ENCODE measurements at regions not wholly inside any gene's neighbourhood (a gene's known extent, or its start where the extent isn't known, plus 50 kb on each side); places are given as distances from the start of the nearest gene placed in this dataset.
"Not testable (repeated sequence)": the region's sequence is repeated elsewhere in the genome, so short reads cannot be mapped to it uniquely, and the experiment has no call there.

DNA sequence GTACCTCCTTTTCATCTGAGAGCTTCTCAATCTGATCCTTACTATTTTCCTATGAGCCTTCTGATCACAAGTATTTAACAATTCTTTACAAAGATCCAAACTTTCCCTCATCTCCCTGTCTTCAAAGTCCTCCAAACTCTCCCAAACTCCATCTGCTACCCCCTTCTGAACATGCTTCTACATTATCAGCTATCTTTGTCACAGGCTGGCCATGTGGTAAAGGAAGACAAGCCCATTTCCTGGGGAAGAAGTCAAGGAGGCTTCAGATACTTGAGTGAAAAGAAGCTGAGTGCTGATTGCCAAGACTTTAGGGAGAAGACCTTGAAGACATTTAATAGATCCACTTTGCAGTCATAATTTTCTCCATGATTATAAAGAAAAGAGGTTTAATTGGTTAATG lies 231.4 kb downstream of the CWH43 start:
- H4K20me1 ChIP-seq (ENCODE audit: insufficient read depth, low read length) = no peaks in the 10 kb centered on the region
- H3K4me3 ChIP-seq (ENCODE audit: insufficient read depth, low read depth, low read length) = no peak overlapping the region
- DNase-seq (ENCODE audit: low read depth) = no peak
- no peaks in the 10 kb centered on the region for H3K4me1 ChIP-seq (ENCODE audit: insufficient read depth, low read length)
- H3K36me3 ChIP-seq (ENCODE audit: insufficient read depth, low read length) = no peaks in the 10 kb centered on the region
- H3K27ac ChIP-seq (ENCODE audit: low read depth, low read length) = no peak overlapping the region
- no peak overlapping the region for H3K4me3 Mint-ChIP-seq (ENCODE audit: unreplicated experiment)
- peaks cover 31% of the 10 kb centered on the region for H3K9me3 Mint-ChIP-seq (ENCODE audit: unreplicated experiment)
- H3K9me3 ChIP-seq (ENCODE audit: insufficient read depth, low read depth, low read length) = peaks cover 12% of the 10 kb centered on the region
- no peaks in the 10 kb centered on the region for H3K27me3 ChIP-seq (ENCODE audit: insufficient read depth, low read length)
- H3K36me3 Mint-ChIP-seq (ENCODE audit: low read depth, unreplicated experiment) = peaks cover 2% of the 10 kb centered on the region
- H3K27me3 Mint-ChIP-seq (ENCODE audit: low read depth, unreplicated experiment) = no peaks in the 10 kb centered on the region
- H3K27ac Mint-ChIP-seq (ENCODE audit: unreplicated experiment) = no peak overlapping the region
- H3K4me2 ChIP-seq (ENCODE audit: low read length) = no peak overlapping the region
- H3K4me1 Mint-ChIP-seq (ENCODE audit: low read depth, unreplicated experiment) = no peaks in the 10 kb centered on the region
- no peak overlapping the region for H2AFZ ChIP-seq (ENCODE audit: low read depth, low read length)
- no peak for TF ChIP-seq EZH2 (IDR thresholded peaks at IDR 0.05; ENCODE audit: insufficient read depth, low read length)
- TF ChIP-seq, protein P1, sequence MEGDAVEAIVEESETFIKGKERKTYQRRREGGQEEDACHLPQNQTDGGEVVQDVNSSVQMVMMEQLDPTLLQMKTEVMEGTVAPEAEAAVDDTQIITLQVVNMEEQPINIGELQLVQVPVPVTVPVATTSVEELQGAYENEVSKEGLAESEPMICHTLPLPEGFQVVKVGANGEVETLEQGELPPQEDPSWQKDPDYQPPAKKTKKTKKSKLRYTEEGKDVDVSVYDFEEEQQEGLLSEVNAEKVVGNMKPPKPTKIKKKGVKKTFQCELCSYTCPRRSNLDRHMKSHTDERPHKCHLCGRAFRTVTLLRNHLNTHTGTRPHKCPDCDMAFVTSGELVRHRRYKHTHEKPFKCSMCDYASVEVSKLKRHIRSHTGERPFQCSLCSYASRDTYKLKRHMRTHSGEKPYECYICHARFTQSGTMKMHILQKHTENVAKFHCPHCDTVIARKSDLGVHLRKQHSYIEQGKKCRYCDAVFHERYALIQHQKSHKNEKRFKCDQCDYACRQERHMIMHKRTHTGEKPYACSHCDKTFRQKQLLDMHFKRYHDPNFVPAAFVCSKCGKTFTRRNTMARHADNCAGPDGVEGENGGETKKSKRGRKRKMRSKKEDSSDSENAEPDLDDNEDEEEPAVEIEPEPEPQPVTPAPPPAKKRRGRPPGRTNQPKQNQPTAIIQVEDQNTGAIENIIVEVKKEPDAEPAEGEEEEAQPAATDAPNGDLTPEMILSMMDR (IDR thresholded peaks at IDR 0.05; ENCODE audit: insufficient read depth, low read depth, low read length) = no peak
- FAIRE-seq = no peak
- no peak overlapping the region for H3K9ac ChIP-seq (ENCODE audit: low read length)
- no peaks in the 10 kb centered on the region for H3K79me2 ChIP-seq (ENCODE audit: insufficient read depth, low read length)

DNA sequence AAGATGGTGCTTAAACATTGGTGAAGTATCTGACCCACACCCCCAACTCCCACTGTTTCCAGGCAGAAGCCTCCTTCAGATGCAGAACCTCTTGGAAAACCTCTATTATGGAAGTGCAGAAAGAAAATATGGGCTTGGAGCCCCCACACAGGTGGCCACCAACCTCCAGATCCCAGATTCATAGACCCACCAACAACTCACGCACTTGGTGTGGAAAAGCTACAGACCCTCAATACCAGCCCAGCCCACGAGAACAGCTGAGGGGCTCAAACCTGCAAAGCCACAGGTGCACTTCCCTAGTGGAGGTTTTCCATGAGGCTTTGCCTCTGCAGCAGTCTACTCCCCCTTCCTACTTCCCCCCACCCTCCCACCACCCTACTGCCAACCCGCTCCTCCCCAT lies 232.0 kb downstream of the CWH43 start:
- not testable (repeated sequence) for H3K79me2 ChIP-seq (ENCODE audit: insufficient read depth, low read length); H3K27me3 Mint-ChIP-seq (ENCODE audit: low read depth, unreplicated experiment); H2AFZ ChIP-seq (ENCODE audit: low read depth, low read length); H3K36me3 Mint-ChIP-seq (ENCODE audit: low read depth, unreplicated experiment); H3K9ac ChIP-seq (ENCODE audit: low read length); FAIRE-seq; H3K4me1 ChIP-seq (ENCODE audit: insufficient read depth, low read length); H3K4me3 Mint-ChIP-seq (ENCODE audit: unreplicated experiment); H3K27ac ChIP-seq (ENCODE audit: low read depth, low read length); H3K4me1 Mint-ChIP-seq (ENCODE audit: low read depth, unreplicated experiment); H3K27me3 ChIP-seq (ENCODE audit: insufficient read depth, low read length); H3K4me3 ChIP-seq (ENCODE audit: insufficient read depth, low read depth, low read length); DNase-seq (ENCODE audit: low read depth); H3K27ac Mint-ChIP-seq (ENCODE audit: unreplicated experiment); H4K20me1 ChIP-seq (ENCODE audit: insufficient read depth, low read length); H3K36me3 ChIP-seq (ENCODE audit: insufficient read depth, low read length); H3K4me2 ChIP-seq (ENCODE audit: low read length)
- peaks cover 12% of the 10 kb centered on the region for H3K9me3 ChIP-seq (ENCODE audit: insufficient read depth, low read depth, low read length)
- H3K9me3 Mint-ChIP-seq (ENCODE audit: unreplicated experiment) = peaks cover 34% of the 10 kb centered on the region

- not testable (repeated sequence) for H3K4me3 Mint-ChIP-seq (ENCODE audit: unreplicated experiment); H3K4me2 ChIP-seq (ENCODE audit: low read length); H4K20me1 ChIP-seq (ENCODE audit: insufficient read depth, low read length); H3K36me3 Mint-ChIP-seq (ENCODE audit: low read depth, unreplicated experiment); H3K27me3 Mint-ChIP-seq (ENCODE audit: low read depth, unreplicated experiment); H3K9ac ChIP-seq (ENCODE audit: low read length); FAIRE-seq; H3K4me1 Mint-ChIP-seq (ENCODE audit: low read depth, unreplicated experiment); H3K36me3 ChIP-seq (ENCODE audit: insufficient read depth, low read length); H3K27me3 ChIP-seq (ENCODE audit: insufficient read depth, low read length); H3K4me1 ChIP-seq (ENCODE audit: insufficient read depth, low read length); DNase-seq (ENCODE audit: low read depth); H3K27ac ChIP-seq (ENCODE audit: low read depth, low read length); H3K79me2 ChIP-seq (ENCODE audit: insufficient read depth, low read length); H3K4me3 ChIP-seq (ENCODE audit: insufficient read depth, low read depth, low read length); H3K27ac Mint-ChIP-seq (ENCODE audit: unreplicated experiment); H2AFZ ChIP-seq (ENCODE audit: low read depth, low read length)
- H3K9me3 Mint-ChIP-seq (ENCODE audit: unreplicated experiment) = peaks cover 32% of the 10 kb centered on the region
- peaks cover 12% of the 10 kb centered on the region for H3K9me3 ChIP-seq (ENCODE audit: insufficient read depth, low read depth, low read length)
Measured at GRCh38 chr4:49218931-49219330, 232.9 kb downstream of the CWH43 start.

- H3K36me3 Mint-ChIP-seq (ENCODE audit: low read depth, unreplicated experiment); H3K27ac ChIP-seq (ENCODE audit: low read depth, low read length); H3K27ac Mint-ChIP-seq (ENCODE audit: unreplicated experiment); H3K4me3 Mint-ChIP-seq (ENCODE audit: unreplicated experiment); H3K4me2 ChIP-seq (ENCODE audit: low read length); H3K27me3 Mint-ChIP-seq (ENCODE audit: low read depth, unreplicated experiment); H4K20me1 ChIP-seq (ENCODE audit: insufficient read depth, low read length); FAIRE-seq; H3K27me3 ChIP-seq (ENCODE audit: insufficient read depth, low read length); H3K4me1 ChIP-seq (ENCODE audit: insufficient read depth, low read length); H3K36me3 ChIP-seq (ENCODE audit: insufficient read depth, low read length); DNase-seq (ENCODE audit: low read depth); H3K79me2 ChIP-seq (ENCODE audit: insufficient read depth, low read length); H3K4me1 Mint-ChIP-seq (ENCODE audit: low read depth, unreplicated experiment); H2AFZ ChIP-seq (ENCODE audit: low read depth, low read length); H3K4me3 ChIP-seq (ENCODE audit: insufficient read depth, low read depth, low read length); H3K9me3 ChIP-seq (ENCODE audit: insufficient read depth, low read depth, low read length); H3K9ac ChIP-seq (ENCODE audit: low read length): not testable (repeated sequence)
- H3K9me3 Mint-ChIP-seq (ENCODE audit: unreplicated experiment) = peaks cover 25% of the 10 kb centered on the region
Measured at GRCh38 chr4:49219489-49220225, 233.6 kb downstream of the CWH43 start.
